A673 (cell line): ENCODE measurements at regions not wholly inside any gene's neighbourhood (a gene's known extent, or its start where the extent isn't known, plus 50 kb on each side); places are given as distances from the start of the nearest gene placed in this dataset.

Experiments
- BruUV-seq: library from RNA; stranded (reverse); fragments of 400-500 nt; replicated peaks from 2 replicates; lab custom pipeline; 2021; lab: Mats Ljungman, UMichigan
- CTCF ChIA-PET: fragments of 300-600 bp; sonication (Branson Sonifier 250); formaldehyde crosslinking; loops from one replicate; lab custom pipeline; 2022; ENCODE audit warnings: antibody characterized with exemption; lab: Charles Lee
- POLR2A ChIA-PET: fragments of 300-600 bp; sonication (Branson Sonifier 250); formaldehyde crosslinking; loops from one replicate; lab custom pipeline; 2022; ENCODE audit warnings: antibody characterized with exemption; ENCODE audit not compliant: low non-redundant PET; lab: Charles Lee
- DNase-seq: peaks from one replicate; pipeline ENCODE4 v3.0.0-alpha.2; 2015; ENCODE audit warnings: low spot score
- H3K27ac ChIP-seq: fragments of 200-600 bp; sonication (generic); 2 replicates; pipeline ENCODE4 v1.5.1; 2016; ENCODE audit warnings: mixed run types, low read depth, mild to moderate bottlenecking, mixed read lengths, antibody characterized with exemption, low read length; ENCODE audit not compliant: poor library complexity, severe bottlenecking
- H3K27me3 ChIP-seq: fragments of 200-600 bp; sonication (generic); replicated peaks from 2 replicates; pipeline ENCODE4 v1.6.1; 2017; ENCODE audit warnings: mixed run types, low read depth, mild to moderate bottlenecking, mixed read lengths, antibody characterized with exemption, low read length; ENCODE audit not compliant: insufficient read depth, poor library complexity
- H3K36me3 ChIP-seq: fragments of 200-600 bp; sonication (generic); 2 replicates; pipeline ENCODE4 v1.6.1; 2016; ENCODE audit warnings: mixed run types, mild to moderate bottlenecking, mixed read lengths, antibody characterized with exemption, low read length; ENCODE audit not compliant: insufficient read depth, poor library complexity, severe bottlenecking
- H3K4me1 ChIP-seq: fragments of 200-600 bp; sonication (generic); 2 replicates; pipeline ENCODE4 v1.6.1; 2017; ENCODE audit warnings: mixed run types, mild to moderate bottlenecking, mixed read lengths, antibody characterized with exemption, low read length; ENCODE audit not compliant: insufficient read depth, poor library complexity, severe bottlenecking
- H3K4me3 ChIP-seq: fragments of 200-600 bp; sonication (generic); 2 replicates; pipeline ENCODE4 v1.5.1; 2016; ENCODE audit warnings: low read depth, mixed run types, mild to moderate bottlenecking, mixed read lengths, low read length; ENCODE audit not compliant: poor library complexity, severe bottlenecking
- H3K9me3 ChIP-seq: fragments of 200-600 bp; sonication (generic); 2 replicates; pipeline ENCODE4 v1.6.1; 2016; ENCODE audit warnings: mixed run types, low read depth, mild to moderate bottlenecking, mixed read lengths, antibody characterized with exemption, low read length; ENCODE audit not compliant: poor library complexity, severe bottlenecking
- CTCF ChIP-seq: fragments of 300-800, 200-600 bp; sonication (generic); conservative IDR thresholded peaks from 2 replicates; pipeline ENCODE4 v1.5.1; 2017; ENCODE audit warnings: low read depth, mild to moderate bottlenecking, antibody characterized with exemption, low read length, moderate library complexity, mixed read lengths
- EZH2 ChIP-seq: fragments of 200-600 bp; sonication (generic); IDR thresholded peaks from 2 replicates; pipeline ENCODE4 v1.6.1; 2017; ENCODE audit warnings: borderline replicate concordance, low read depth, mild to moderate bottlenecking, mixed read lengths, antibody characterized with exemption, low read length; ENCODE audit not compliant: poor library complexity, severe bottlenecking
- intact Hi-C: fragments of 100-400 bp; cut with micrococcal nuclease; formaldehyde crosslinking; loops from one replicate; pipeline ENCODE4 v1.10.0; 2022; ENCODE audit not compliant: unreplicated experiment

GRCh38 chr20:24769878-24770627, 179.0 kb upstream of the CST7 start:
- BruUV-seq = no TSS peak
- intact Hi-C loops = no loop called here
- TF ChIP-seq EZH2 (no peak), CTCF (no peak)
- DNase-seq = no peak
- Histone ChIP-seq H3K9me3 (peaks cover under 1% of the 10 kb centered on the region), H3K27ac (peak overlapping the region; percentile 82), H3K27me3 (no peaks in the 10 kb centered on the region), H3K4me1 (peaks cover 42% of the 10 kb centered on the region), H3K36me3 (no peaks in the 10 kb centered on the region), H3K4me3 (no peak overlapping the region)
- CTCF ChIA-PET = no interaction called here
- POLR2A ChIA-PET = no interaction called here

- ChIA-PET CTCF (no interaction called here), POLR2A (no interaction called here)
- intact Hi-C loops = no loop called here
- DNase-seq = no peak
- BruUV-seq = no TSS peak
- no peaks in the 10 kb centered on the region for H3K36me3 ChIP-seq
- no peak overlapping the region for H3K27ac ChIP-seq
- TF ChIP-seq EZH2 (no peak), CTCF (no peak)
- H3K9me3 ChIP-seq = peaks cover 9% of the 10 kb centered on the region
- peaks cover 42% of the 10 kb centered on the region for H3K4me1 ChIP-seq
- no peaks in the 10 kb centered on the region for H3K27me3 ChIP-seq
- no peak overlapping the region for H3K4me3 ChIP-seq
These were observed 178.2 kb upstream of the CST7 start for GRCh38 chr20:24770628-24771541.

- intact Hi-C loops = no loop called here
- peaks cover 9% of the 10 kb centered on the region for H3K9me3 ChIP-seq
- no peak overlapping the region for H3K4me3 ChIP-seq
- ChIA-PET POLR2A (no interaction called here), CTCF (no interaction called here)
- no peak for DNase-seq
- TF ChIP-seq CTCF (no peak), EZH2 (no peak)
- H3K36me3 ChIP-seq = no peaks in the 10 kb centered on the region
- H3K4me1 ChIP-seq = peaks cover 42% of the 10 kb centered on the region
- H3K27me3 ChIP-seq = no peaks in the 10 kb centered on the region
- BruUV-seq = no TSS peak
- H3K27ac ChIP-seq = no peak overlapping the region
These were observed 177.5 kb upstream of the CST7 start for GRCh38 chr20:24771542-24772061.
